ENCODE measurements at regions not wholly inside any gene's neighbourhood (a gene's known extent, or its start where the extent isn't known, plus 50 kb on each side); places are given as distances from the start of the nearest gene placed in this dataset.

DNA sequence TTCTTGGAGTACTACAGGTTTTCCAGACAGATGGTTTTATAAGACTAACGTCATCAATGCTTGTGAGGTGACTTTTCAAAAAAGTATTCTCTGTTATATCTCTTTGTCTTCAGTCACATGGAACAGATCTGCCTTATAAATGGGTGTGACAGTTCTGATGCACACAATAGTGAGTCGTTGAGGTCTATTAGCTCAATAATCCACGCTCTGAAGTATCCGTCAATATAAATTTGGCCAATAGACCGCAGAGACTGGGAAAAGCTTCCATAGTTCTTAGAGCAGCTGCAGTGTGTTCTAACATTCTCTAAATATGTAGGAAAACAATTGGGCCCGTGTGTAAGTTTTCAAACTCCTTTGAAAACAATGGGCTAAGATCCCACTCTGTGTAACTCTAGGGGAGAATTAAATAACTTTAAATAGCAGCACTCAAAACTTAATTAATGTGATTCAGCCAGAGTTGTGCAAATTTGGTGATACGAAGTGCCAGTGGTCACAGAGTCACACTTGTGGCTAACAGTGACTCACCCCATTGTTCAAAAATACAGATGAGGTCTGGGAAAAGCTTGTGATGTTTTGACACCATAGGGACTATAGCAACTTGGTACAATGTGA lies 316.0 kb downstream of the LMO4 start:
- no peaks in the 10 kb centered on the region for H3K9me3 ChIP-seq (ENCODE audit: control insufficient read depth, low read length)
- H3K4me1 ChIP-seq (ENCODE audit: control insufficient read depth, insufficient read depth, low read length, poor library complexity, severe bottlenecking), result peaks cover 32% of the 10 kb centered on the region
- peak overlapping the region; percentile 48 for H3K27ac ChIP-seq (ENCODE audit: low read depth, low read length, severe bottlenecking)
- H3K36me3 ChIP-seq (ENCODE audit: control insufficient read depth, insufficient read depth, low read length), result no peaks in the 10 kb centered on the region
- 83 to 94% methylated on average over 4 of the region's 7 CpGs for WGBS, 2 experiments (ENCODE audit: insufficient coverage in 2 of 2)
- no peak overlapping the region for H3K4me3 ChIP-seq (ENCODE audit: extremely low read depth, insufficient read depth, low read length, poor library complexity, severe bottlenecking)

DNA sequence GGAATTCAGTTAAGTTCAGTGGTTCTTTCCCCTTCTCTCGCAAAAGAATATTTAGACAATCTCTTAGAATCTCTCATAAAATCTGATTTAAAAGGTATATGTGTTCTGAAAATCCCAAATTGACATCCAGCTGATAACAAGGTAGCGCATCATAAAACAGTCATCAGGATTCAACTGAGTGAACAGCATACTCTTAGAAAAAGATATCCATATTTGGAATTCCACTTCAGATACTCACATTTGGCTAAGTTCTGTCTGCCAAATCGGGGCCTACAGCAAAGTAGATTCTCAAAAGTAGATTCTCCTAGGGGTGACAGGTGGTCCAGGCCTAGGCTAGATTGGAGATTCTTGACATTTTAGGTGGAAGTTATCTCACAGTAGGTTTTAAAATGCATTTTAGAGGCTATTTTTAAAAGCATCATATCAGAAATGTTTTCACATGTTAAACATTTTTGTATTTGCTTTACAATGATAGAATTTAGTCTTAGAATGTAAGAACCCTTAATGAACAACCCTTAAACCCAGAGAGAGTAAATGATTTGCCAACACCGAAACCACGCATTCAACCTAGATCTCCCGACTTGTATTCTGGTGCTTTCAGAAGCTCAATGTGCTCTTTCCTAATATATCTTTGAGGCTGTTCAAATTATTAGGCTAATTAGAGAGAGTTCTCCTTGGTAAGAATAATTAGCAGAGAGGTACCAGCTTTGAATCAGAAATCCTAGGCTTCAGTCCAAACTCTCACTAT lies 318.9 kb downstream of the LMO4 start:
- Histone ChIP-seq H3K27ac (ENCODE audit: low read depth, low read length, severe bottlenecking) (no peak overlapping the region), H3K36me3 (ENCODE audit: control insufficient read depth, insufficient read depth, low read length) (no peaks in the 10 kb centered on the region), H3K9me3 (ENCODE audit: control insufficient read depth, low read length) (no peaks in the 10 kb centered on the region), H3K4me1 (ENCODE audit: control insufficient read depth, insufficient read depth, low read length, poor library complexity, severe bottlenecking) (peaks cover 27% of the 10 kb centered on the region), H3K4me3 (ENCODE audit: extremely low read depth, insufficient read depth, low read length, poor library complexity, severe bottlenecking) (no peak overlapping the region)
- WGBS, 2 experiments (ENCODE audit: insufficient coverage in 2 of 2), result 100% methylated on average over 1 of the region's 6 CpGs; no CpG with 5 or more reads in 1 of the 2 experiments

DNA sequence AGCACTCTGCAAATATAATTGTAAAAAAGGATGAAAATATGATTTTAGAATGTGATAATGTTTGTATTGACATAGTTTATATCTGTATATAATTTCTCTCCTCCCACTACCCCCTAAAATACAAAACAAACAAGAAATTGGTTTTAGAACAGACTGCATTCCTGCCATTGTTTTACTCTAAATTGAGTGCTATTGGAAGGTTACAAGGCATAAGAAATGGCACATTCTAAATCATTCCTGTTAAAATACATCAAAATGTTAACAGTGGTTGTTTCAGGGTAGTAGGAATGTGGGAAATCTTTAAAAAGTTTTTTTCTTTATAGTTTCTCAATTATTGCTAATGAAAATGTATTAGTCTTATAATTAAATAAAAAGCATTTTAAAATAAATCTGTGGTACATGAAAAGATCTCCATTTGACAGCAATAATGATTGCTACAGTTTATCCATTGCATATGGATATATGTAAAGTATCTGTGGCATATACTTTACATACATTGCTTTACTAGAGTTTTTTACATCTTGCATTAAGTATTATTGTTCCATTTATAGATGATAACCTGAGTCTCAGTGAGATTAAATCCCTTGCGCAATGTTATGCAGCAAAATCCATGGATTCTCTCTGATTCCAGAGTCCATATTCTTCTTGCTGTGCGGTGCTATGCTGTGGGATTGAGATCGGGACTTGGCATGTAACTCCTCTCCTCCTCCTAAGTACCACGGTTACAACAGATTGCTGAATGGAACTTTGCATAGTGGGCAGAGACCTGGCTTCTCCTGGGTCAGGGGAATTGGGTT lies 319.8 kb downstream of the LMO4 start:
- no peaks in the 10 kb centered on the region for H3K9me3 ChIP-seq (ENCODE audit: control insufficient read depth, low read length)
- no peak overlapping the region for H3K4me3 ChIP-seq (ENCODE audit: extremely low read depth, insufficient read depth, low read length, poor library complexity, severe bottlenecking)
- WGBS, 2 experiments (ENCODE audit: insufficient coverage in 2 of 2), result 89 to 96% methylated on average over 2 to 3 of the region's 4 CpGs
- peaks cover 18% of the 10 kb centered on the region for H3K4me1 ChIP-seq (ENCODE audit: control insufficient read depth, insufficient read depth, low read length, poor library complexity, severe bottlenecking)
- no peaks in the 10 kb centered on the region for H3K36me3 ChIP-seq (ENCODE audit: control insufficient read depth, insufficient read depth, low read length)
- no peak overlapping the region for H3K27ac ChIP-seq (ENCODE audit: low read depth, low read length, severe bottlenecking)

GRCh38 chr1:87650306-87650705 lies 321.6 kb downstream of the LMO4 start:
- Histone ChIP-seq H3K9me3 (ENCODE audit: control insufficient read depth, low read length) (no peaks in the 10 kb centered on the region), H3K4me3 (ENCODE audit: extremely low read depth, insufficient read depth, low read length, poor library complexity, severe bottlenecking) (no peak overlapping the region), H3K27ac (ENCODE audit: low read depth, low read length, severe bottlenecking) (no peak overlapping the region), H3K4me1 (ENCODE audit: control insufficient read depth, insufficient read depth, low read length, poor library complexity, severe bottlenecking) (peaks cover 1% of the 10 kb centered on the region), H3K36me3 (ENCODE audit: control insufficient read depth, insufficient read depth, low read length) (no peaks in the 10 kb centered on the region)
- 93 to 94% methylated on average over 5 of the region's 5 CpGs for WGBS, 2 experiments (ENCODE audit: insufficient coverage in 2 of 2)

- no peaks in the 10 kb centered on the region for H3K4me1 ChIP-seq (ENCODE audit: control insufficient read depth, insufficient read depth, low read length, poor library complexity, severe bottlenecking)
Observed at GRCh38 chr1:87652176-87652575, 323.5 kb downstream of the LMO4 start.

GRCh38 chr1:87665151-87665550 lies 336.5 kb downstream of the LMO4 start:
- Histone ChIP-seq H3K9me3 (ENCODE audit: control insufficient read depth, low read length) (peaks cover 3% of the 10 kb centered on the region), H3K4me1 (ENCODE audit: control insufficient read depth, insufficient read depth, low read length, poor library complexity, severe bottlenecking) (no peaks in the 10 kb centered on the region), H3K36me3 (ENCODE audit: control insufficient read depth, insufficient read depth, low read length) (no peaks in the 10 kb centered on the region), H3K4me3 (ENCODE audit: extremely low read depth, insufficient read depth, low read length, poor library complexity, severe bottlenecking) (no peak overlapping the region), H3K27ac (ENCODE audit: low read depth, low read length, severe bottlenecking) (no peak overlapping the region)
- WGBS, 2 experiments (ENCODE audit: insufficient coverage in 2 of 2), result 100% methylated on average over 1 to 2 of the region's 2 CpGs

More at GRCh38 chr1:87652176-87652575, 323.5 kb downstream of the LMO4 start:
- Histone ChIP-seq H3K9me3 (ENCODE audit: control insufficient read depth, low read length) (no peaks in the 10 kb centered on the region), H3K4me3 (ENCODE audit: extremely low read depth, insufficient read depth, low read length, poor library complexity, severe bottlenecking) (no peak overlapping the region), H3K27ac (ENCODE audit: low read depth, low read length, severe bottlenecking) (no peak overlapping the region), H3K36me3 (ENCODE audit: control insufficient read depth, insufficient read depth, low read length) (no peaks in the 10 kb centered on the region)
- 83 to 84% methylated on average over 1 to 2 of the region's 3 CpGs for WGBS, 2 experiments (ENCODE audit: insufficient coverage in 2 of 2)

GRCh38 chr1:87666681-87667080 lies 338.0 kb downstream of the LMO4 start:
- H3K27ac ChIP-seq (ENCODE audit: low read depth, low read length, severe bottlenecking), result no peak overlapping the region
- 82 to 90% methylated on average over 1 of the region's 2 CpGs for whole genome bisulfite sequencing, 2 experiments (ENCODE audit: insufficient coverage in 2 of 2)
- H3K4me1 ChIP-seq (ENCODE audit: control insufficient read depth, insufficient read depth, low read length, poor library complexity, severe bottlenecking), result no peaks in the 10 kb centered on the region
- H3K9me3 ChIP-seq (ENCODE audit: control insufficient read depth, low read length), result no peaks in the 10 kb centered on the region
- H3K36me3 ChIP-seq (ENCODE audit: control insufficient read depth, insufficient read depth, low read length), result no peaks in the 10 kb centered on the region
- no peak overlapping the region for H3K4me3 ChIP-seq (ENCODE audit: extremely low read depth, insufficient read depth, low read length, poor library complexity, severe bottlenecking)

- Histone ChIP-seq H3K4me1 (ENCODE audit: control insufficient read depth, insufficient read depth, low read length, poor library complexity, severe bottlenecking) (no peaks in the 10 kb centered on the region), H3K27ac (ENCODE audit: low read depth, low read length, severe bottlenecking) (no peak overlapping the region), H3K36me3 (ENCODE audit: control insufficient read depth, insufficient read depth, low read length) (no peaks in the 10 kb centered on the region), H3K4me3 (ENCODE audit: extremely low read depth, insufficient read depth, low read length, poor library complexity, severe bottlenecking) (no peak overlapping the region), H3K9me3 (ENCODE audit: control insufficient read depth, low read length) (no peaks in the 10 kb centered on the region)
- WGBS, 2 experiments (ENCODE audit: insufficient coverage in 2 of 2), result no CpG with 5 or more reads among the region's 1 CpG
Observed at GRCh38 chr1:87669674-87670073, 341.0 kb downstream of the LMO4 start.

- 100% methylated on average over 1 of the region's 5 CpGs; no CpG with 5 or more reads in 1 of the 2 experiments for WGBS, 2 experiments (ENCODE audit: insufficient coverage in 2 of 2)
Observed at GRCh38 chr1:87673309-87673708, 344.6 kb downstream of the LMO4 start.

DNA sequence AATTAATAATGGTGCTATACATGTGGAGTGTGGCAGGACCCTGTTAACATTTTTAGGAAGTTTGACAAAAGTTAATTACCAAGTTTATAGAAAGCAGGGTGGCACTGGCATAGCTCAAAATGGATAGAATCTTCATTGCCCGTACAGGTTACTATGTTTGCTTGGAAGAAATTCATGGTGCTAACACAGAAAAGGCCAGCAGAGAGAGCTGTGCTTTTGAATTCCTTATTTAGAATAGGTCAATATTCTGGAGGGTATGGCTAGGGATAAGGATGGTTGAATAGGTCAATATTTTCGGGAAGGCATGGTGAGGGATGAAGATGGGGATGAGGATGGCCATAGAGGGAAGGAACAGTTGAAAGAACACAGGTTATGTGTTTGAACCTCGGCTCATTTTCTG lies 345.1 kb downstream of the LMO4 start:
- WGBS, 2 experiments (ENCODE audit: insufficient coverage in 2 of 2), result 86 to 100% methylated on average over 2 to 3 of the region's 3 CpGs
- Histone ChIP-seq H3K36me3 (ENCODE audit: control insufficient read depth, insufficient read depth, low read length) (no peaks in the 10 kb centered on the region), H3K9me3 (ENCODE audit: control insufficient read depth, low read length) (no peaks in the 10 kb centered on the region), H3K4me3 (ENCODE audit: extremely low read depth, insufficient read depth, low read length, poor library complexity, severe bottlenecking) (no peak overlapping the region), H3K27ac (ENCODE audit: low read depth, low read length, severe bottlenecking) (no peak overlapping the region), H3K4me1 (ENCODE audit: control insufficient read depth, insufficient read depth, low read length, poor library complexity, severe bottlenecking) (no peaks in the 10 kb centered on the region)

More at GRCh38 chr1:87673309-87673708, 344.6 kb downstream of the LMO4 start:
- Histone ChIP-seq H3K4me3 (ENCODE audit: extremely low read depth, insufficient read depth, low read length, poor library complexity, severe bottlenecking) (no peak overlapping the region), H3K4me1 (ENCODE audit: control insufficient read depth, insufficient read depth, low read length, poor library complexity, severe bottlenecking) (no peaks in the 10 kb centered on the region), H3K9me3 (ENCODE audit: control insufficient read depth, low read length) (no peaks in the 10 kb centered on the region), H3K27ac (ENCODE audit: low read depth, low read length, severe bottlenecking) (no peak overlapping the region), H3K36me3 (ENCODE audit: control insufficient read depth, insufficient read depth, low read length) (no peaks in the 10 kb centered on the region)

Data from mesodermal cell (in vitro differentiated cells).